Ishikawa (cell line): ENCODE measurements at regions not wholly inside any gene's neighbourhood (a gene's known extent, or its start where the extent isn't known, plus 50 kb on each side); places are given as distances from the start of the nearest gene placed in this dataset.

Experiments used
- FOXM1 ChIP-seq: IDR thresholded peaks from 2 replicates; pipeline ENCODE4 v1.6.1; 2012; ENCODE audit warnings: low read depth, borderline replicate concordance
- YY1 ChIP-seq: IDR thresholded peaks from 2 replicates; pipeline ENCODE4 v1.6.1; 2012; ENCODE audit warnings: low read depth

DNA sequence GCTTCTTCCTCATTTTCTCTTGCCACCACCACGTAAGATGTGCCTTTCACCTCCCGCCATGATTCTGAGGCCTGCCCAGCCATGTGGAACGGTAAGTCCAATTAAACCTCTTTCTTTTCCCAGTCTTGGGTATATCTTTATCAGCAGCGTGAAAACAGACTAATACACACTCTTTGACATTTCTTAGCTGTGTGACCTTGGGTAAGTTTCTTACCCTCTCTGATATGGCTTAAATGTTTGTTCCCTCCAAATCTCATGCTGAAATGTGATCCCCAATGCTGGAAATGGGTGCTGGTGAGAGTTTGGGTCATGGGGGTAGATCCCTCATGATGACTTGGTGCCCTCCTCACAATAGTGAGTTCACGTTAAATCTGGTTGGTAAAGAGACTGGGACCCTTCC is 188.8 kb upstream of the IRX4 start:
- TF ChIP-seq FOXM1 (no peak), YY1 (no peak)
